HCT116 (cell line): ENCODE measurements at regions not wholly inside any gene's neighbourhood (a gene's known extent, or its start where the extent isn't known, plus 50 kb on each side); places are given as distances from the start of the nearest gene placed in this dataset.

Experiments used
- ATAC-seq: fragments of 200-7000 bp; cut with Tn5 transposase; 2 replicates; pipeline ENCODE4 v1.9.1; 2020; ENCODE audit warnings: mild to moderate bottlenecking, moderate library complexity
- BruUV-seq: library from RNA; stranded (reverse); fragments of 400-500 nt; replicated peaks from 2 replicates; lab custom pipeline; 2021; lab: Mats Ljungman, UMichigan
- CTCF ChIA-PET: fragments of 300-600 bp; sonication (Branson Sonifier 250); formaldehyde crosslinking; loops from one replicate; lab custom pipeline; 2021; ENCODE audit warnings: antibody characterized with exemption; lab: Charles Lee
- POLR2A ChIA-PET: fragments of 300-600, 350-600 bp; sonication (Branson Sonifier 250); formaldehyde crosslinking; loops from one replicate; lab custom pipeline; 2021; ENCODE audit warnings: antibody characterized with exemption; lab: Charles Lee
- RAD21 ChIA-PET, 2 experiments: fragments of 300-600 bp; sonication (Branson Sonifier 250); formaldehyde crosslinking; loops; one replicate each; lab custom pipeline; 2023; ENCODE audit warnings: low total read pairs in 2 of 2; ENCODE audit not compliant: uncharacterized antibody in 2 of 2, unreplicated experiment in 2 of 2, low non-redundant PET in 1 of 2; lab: Charles Lee
- DNase-seq: peaks from one replicate; pipeline ENCODE4 v3.0.0-alpha.2; 2010; ENCODE audit warnings: low read depth, low spot score
- H2AFZ ChIP-seq: fragments of 200-600 bp; shearing (Covaris generic), sonication (generic); 2 replicates; pipeline ENCODE4 v1.6.1; 2017; ENCODE audit warnings: low read depth, mixed run types, mixed read lengths, antibody characterized with exemption, low read length; ENCODE audit not compliant: poor library complexity, severe bottlenecking
- H3K27ac ChIP-seq: 2 replicates; pipeline ENCODE4 v1.5.1; 2012; ENCODE audit warnings: low read depth, low read length
- H3K27me3 ChIP-seq: fragments of 200-600 bp; sonication (generic); 2 replicates; pipeline ENCODE4 v1.6.1; 2016; ENCODE audit warnings: mixed run types, low read length, mixed read lengths; ENCODE audit not compliant: insufficient read depth
- H3K36me3 ChIP-seq, 2 experiments: fragments of 200-500 bp in 1 of 2; fragments of 200-600 bp in 1 of 2; sonication (Bioruptor generic) in 1 of 2; sonication (generic) in 1 of 2; 2 replicates each; pipeline versions ENCODE4 v1.5.1 to v1.6.1; 2014 to 2016; ENCODE audit warnings: low read length in 2 of 2, inconsistent platforms in 1 of 2, mixed read lengths in 1 of 2, mixed run types in 1 of 2; ENCODE audit not compliant: insufficient read depth in 2 of 2, control insufficient read depth in 1 of 2
- H3K4me1 ChIP-seq, 2 experiments: fragments of 200-600 bp in 1 of 2; sonication (generic) in 1 of 2; 2 replicates each; pipeline versions ENCODE4 v1.5.1 to v1.6.1; 2012 to 2017; ENCODE audit warnings: low read length in 2 of 2, inconsistent platforms in 1 of 2, mild to moderate bottlenecking in 1 of 2, mixed read lengths in 1 of 2, mixed run types in 1 of 2, moderate library complexity in 1 of 2; ENCODE audit not compliant: insufficient read depth in 2 of 2, control insufficient read depth in 1 of 2
- H3K4me2 ChIP-seq: fragments of 200-600 bp; sonication (generic); 2 replicates; pipeline ENCODE4 v1.6.1; 2017; ENCODE audit warnings: mixed run types, low read length, mixed read lengths
- H3K4me3 ChIP-seq, 2 experiments: fragments of 200-600 bp in 1 of 2; sonication (generic) in 1 of 2; replicated peaks in 1 of 2; 2 replicates each; pipeline ENCODE4 v1.5.1; 2011 to 2016; ENCODE audit warnings: low read length in 2 of 2, control low read depth in 1 of 2, low read depth in 1 of 2, mild to moderate bottlenecking in 1 of 2, mixed read lengths in 1 of 2, mixed run types in 1 of 2
- H3K79me2 ChIP-seq: fragments of 200-600 bp; sonication (generic); 2 replicates; pipeline ENCODE4 v1.6.1; 2017; ENCODE audit warnings: mild to moderate bottlenecking, mixed run types, low read length, moderate library complexity, mixed read lengths; ENCODE audit not compliant: insufficient read depth
- H3K9ac ChIP-seq: fragments of 200-600 bp; sonication (generic); 2 replicates; pipeline ENCODE4 v1.6.1; 2016; ENCODE audit warnings: low read length, mixed read lengths
- H3K9me2 ChIP-seq: fragments of 200-600 bp; sonication (generic), shearing (Covaris generic); 2 replicates; pipeline ENCODE4 v1.6.1; 2017; ENCODE audit warnings: mixed run types, mild to moderate bottlenecking, moderate library complexity; ENCODE audit not compliant: insufficient read depth
- H3K9me3 ChIP-seq, 2 experiments: fragments of 200-500 bp in 1 of 2; fragments of 200-600 bp in 1 of 2; sonication (Bioruptor generic) in 1 of 2; sonication (generic) in 1 of 2; 2 replicates each; pipeline ENCODE4 v1.6.1; 2014 to 2017; ENCODE audit warnings: low read length in 2 of 2, mixed read lengths in 2 of 2, inconsistent platforms in 1 of 2, low read depth in 1 of 2, mild to moderate bottlenecking in 1 of 2, mixed run types in 1 of 2, moderate library complexity in 1 of 2; ENCODE audit not compliant: control insufficient read depth in 1 of 2, insufficient read depth in 1 of 2
- H4K20me1 ChIP-seq: fragments of 200-600 bp; sonication (generic), shearing (Covaris generic); 2 replicates; pipeline ENCODE4 v1.6.1; 2017; ENCODE audit warnings: mixed run types, mild to moderate bottlenecking, moderate library complexity; ENCODE audit not compliant: insufficient read depth
- CBX3 ChIP-seq: IDR thresholded peaks from 2 replicates; pipeline ENCODE4 v1.6.1; 2012; ENCODE audit warnings: low read depth
- CTCF ChIP-seq, 3 experiments: fragments of 200-600 bp in 1 of 3; sonication (generic) in 1 of 3; IDR thresholded peaks in 2 of 3; conservative IDR thresholded peaks in 1 of 3; 2 replicates each; pipeline ENCODE4 v1.5.1; 2012 to 2017; ENCODE audit warnings: low read depth in 2 of 3, low read length in 2 of 3, antibody characterized with exemption in 1 of 3, borderline replicate concordance in 1 of 3, control low read depth in 1 of 3, mild to moderate bottlenecking in 1 of 3, mixed read lengths in 1 of 3, mixed run types in 1 of 3, moderate library complexity in 1 of 3; ENCODE audit not compliant: insufficient read depth in 1 of 3
- EGR1 ChIP-seq: IDR thresholded peaks from 2 replicates; pipeline ENCODE4 v1.6.1; 2012; ENCODE audit warnings: low read depth
- FOSL1 ChIP-seq: IDR thresholded peaks from 2 replicates; pipeline ENCODE4 v1.6.1; 2012; ENCODE audit warnings: low read depth
- JUND ChIP-seq: IDR thresholded peaks from 2 replicates; pipeline ENCODE4 v1.6.1; 2012
- POLR2AphosphoS5 ChIP-seq: IDR thresholded peaks from 2 replicates; pipeline ENCODE4 v1.6.1; 2011; ENCODE audit warnings: mild to moderate bottlenecking, low read depth, low read length, moderate library complexity
- SP1 ChIP-seq: IDR thresholded peaks from 2 replicates; pipeline ENCODE4 v1.6.1; 2012; ENCODE audit warnings: low read depth
- TCF7L2 ChIP-seq: IDR thresholded peaks from 2 replicates; pipeline ENCODE4 v1.7.0; 2011; ENCODE audit warnings: borderline replicate concordance, inconsistent platforms; ENCODE audit not compliant: insufficient read depth, insufficient read length; ENCODE audit errors: extremely low read depth
- intact Hi-C: fragments of 100-400 bp; cut with micrococcal nuclease; formaldehyde crosslinking; loops from 2 replicates; pipeline ENCODE4 v1.10.0; 2022
- TF ChIP-seq, protein P1 (sequence below): IDR thresholded peaks from 2 replicates; pipeline ENCODE4 v1.6.1; 2012; ENCODE audit warnings: low read depth

GRCh38 chr6:146904596-146904995 is 299.6 kb upstream of the STXBP5 start (continued):
- TF ChIP-seq CTCF (IDR thresholded peaks at IDR 0.05 in 2 of 3, conservative IDR thresholded peaks at IDR 0.05 in 1 of 3; ENCODE audit: borderline replicate concordance in 1 of 3, insufficient read depth in 1 of 3, low read depth in 2 of 3, low read length in 2 of 3), result no peak

DNA sequence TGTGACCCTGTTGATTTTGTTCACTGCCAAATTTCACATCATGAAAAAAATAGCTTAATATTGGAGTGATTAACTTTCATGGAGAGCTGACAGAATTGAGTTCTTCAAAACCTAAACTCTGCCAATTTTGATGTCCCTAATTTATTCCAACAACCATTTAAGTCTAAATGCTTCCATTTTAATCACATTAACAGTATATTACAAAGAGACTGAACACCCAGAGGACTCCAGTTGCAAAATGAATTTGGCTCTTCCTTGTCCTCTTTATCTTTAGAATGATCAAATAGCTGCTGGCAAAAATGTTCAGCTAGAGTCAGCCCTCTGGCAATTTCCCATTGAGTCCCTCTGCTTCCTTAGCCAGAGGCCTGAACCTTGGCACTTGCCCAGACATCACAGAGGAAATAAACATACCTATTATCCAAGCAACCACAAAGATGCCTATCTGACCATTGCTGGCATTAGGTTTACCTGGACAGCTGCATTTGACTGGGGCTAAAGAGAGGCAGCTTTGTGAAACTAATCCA is 299.0 kb upstream of the STXBP5 start:
- ATAC-seq (peak; percentile 61; the same call in 1 of the 2 replicates), DNase-seq (peak; percentile 18)
- H3K9me2 ChIP-seq, result no peaks in the 10 kb centered on the region
- POLR2A ChIA-PET, result interaction anchor here (1.2 kb wide), 1 partner anchor 14 kb away, joined by 3 read pairs; no protein-coding TSS in a partner anchor
- no peaks in the 10 kb centered on the region for H3K36me3 ChIP-seq
- no TSS peak for BruUV-seq
- no peaks in the 10 kb centered on the region for H3K79me2 ChIP-seq
- H2AFZ ChIP-seq, result no peak overlapping the region
- H3K4me2 ChIP-seq, result no peak overlapping the region
- RAD21 ChIA-PET, result no interaction called here
- no peaks in the 10 kb centered on the region for H3K9me3 ChIP-seq
- H3K27ac ChIP-seq, result no peak overlapping the region
- H3K4me3 ChIP-seq, result no peak overlapping the region
- CTCF ChIA-PET, result interaction anchor here (3.7 kb wide), 1 partner anchor 477 kb away, joined by 26 read pairs; no protein-coding TSS in a partner anchor
- H4K20me1 ChIP-seq, result no peaks in the 10 kb centered on the region
- H3K27me3 ChIP-seq, result no peaks in the 10 kb centered on the region
- intact Hi-C loops, result loop anchor here (10.0 kb wide), 1 partner anchor 460 kb away; no protein-coding TSS in a partner anchor
- TF ChIP-seq CTCF (IDR thresholded peaks at IDR 0.05 in 2 of 3, conservative IDR thresholded peaks at IDR 0.05 in 1 of 3; ENCODE audit: borderline replicate concordance in 1 of 3, insufficient read depth in 1 of 3, low read depth in 2 of 3, low read length in 2 of 3), result no peak
- no peak for TF ChIP-seq EGR1
- no peak for TF ChIP-seq SP1
- TF ChIP-seq FOSL1, result no peak
- no peak for TF ChIP-seq TCF7L2
- no peak for TF ChIP-seq CBX3
- TF ChIP-seq, protein P1, sequence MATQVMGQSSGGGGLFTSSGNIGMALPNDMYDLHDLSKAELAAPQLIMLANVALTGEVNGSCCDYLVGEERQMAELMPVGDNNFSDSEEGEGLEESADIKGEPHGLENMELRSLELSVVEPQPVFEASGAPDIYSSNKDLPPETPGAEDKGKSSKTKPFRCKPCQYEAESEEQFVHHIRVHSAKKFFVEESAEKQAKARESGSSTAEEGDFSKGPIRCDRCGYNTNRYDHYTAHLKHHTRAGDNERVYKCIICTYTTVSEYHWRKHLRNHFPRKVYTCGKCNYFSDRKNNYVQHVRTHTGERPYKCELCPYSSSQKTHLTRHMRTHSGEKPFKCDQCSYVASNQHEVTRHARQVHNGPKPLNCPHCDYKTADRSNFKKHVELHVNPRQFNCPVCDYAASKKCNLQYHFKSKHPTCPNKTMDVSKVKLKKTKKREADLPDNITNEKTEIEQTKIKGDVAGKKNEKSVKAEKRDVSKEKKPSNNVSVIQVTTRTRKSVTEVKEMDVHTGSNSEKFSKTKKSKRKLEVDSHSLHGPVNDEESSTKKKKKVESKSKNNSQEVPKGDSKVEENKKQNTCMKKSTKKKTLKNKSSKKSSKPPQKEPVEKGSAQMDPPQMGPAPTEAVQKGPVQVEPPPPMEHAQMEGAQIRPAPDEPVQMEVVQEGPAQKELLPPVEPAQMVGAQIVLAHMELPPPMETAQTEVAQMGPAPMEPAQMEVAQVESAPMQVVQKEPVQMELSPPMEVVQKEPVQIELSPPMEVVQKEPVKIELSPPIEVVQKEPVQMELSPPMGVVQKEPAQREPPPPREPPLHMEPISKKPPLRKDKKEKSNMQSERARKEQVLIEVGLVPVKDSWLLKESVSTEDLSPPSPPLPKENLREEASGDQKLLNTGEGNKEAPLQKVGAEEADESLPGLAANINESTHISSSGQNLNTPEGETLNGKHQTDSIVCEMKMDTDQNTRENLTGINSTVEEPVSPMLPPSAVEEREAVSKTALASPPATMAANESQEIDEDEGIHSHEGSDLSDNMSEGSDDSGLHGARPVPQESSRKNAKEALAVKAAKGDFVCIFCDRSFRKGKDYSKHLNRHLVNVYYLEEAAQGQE, result no peak
- TF ChIP-seq JUND, result no peak
- TF ChIP-seq POLR2AphosphoS5, result no peak
- peaks cover 11 to 12% of the 10 kb centered on the region in 2 experiments; a peak in 3 of 4 replicates for H3K4me1 ChIP-seq
- H3K9ac ChIP-seq, result no peak overlapping the region
